WTC11 (cell line): ENCODE measurements at regions not wholly inside any gene's neighbourhood (a gene's known extent, or its start where the extent isn't known, plus 50 kb on each side); places are given as distances from the start of the nearest gene placed in this dataset.

Experiments
- ATAC-seq: fragments of 200-7000 bp; cut with Tn5 transposase; 2 replicates; pipeline ENCODE4 v1.10.0; 2021; ENCODE audit warnings: mild to moderate bottlenecking, moderate library complexity
- CTCF ChIA-PET: fragments of 300-600 bp; sonication (Branson Sonifier 250); formaldehyde crosslinking; loops from one replicate; lab custom pipeline; 2021; ENCODE audit warnings: antibody characterized with exemption; lab: Charles Lee
- POLR2A ChIA-PET: fragments of 350-600 bp; sonication (Branson Sonifier 250); formaldehyde crosslinking; loops from one replicate; lab custom pipeline; 2021; ENCODE audit warnings: antibody characterized with exemption; lab: Charles Lee
- DNase-seq: peaks from one replicate; pipeline ENCODE4 v3.0.0; 2021; ENCODE audit warnings: low spot score
- H3K27ac Mint-ChIP-seq: 2 replicates; pipeline ENCODE4 v1.8.0; 2021; ENCODE audit warnings: mixed read lengths
- H3K27me3 Mint-ChIP-seq: 2 replicates; pipeline ENCODE4 v1.8.0; 2021; ENCODE audit warnings: low read depth, mild to moderate bottlenecking, moderate library complexity, mixed read lengths
- H3K36me3 Mint-ChIP-seq: 2 replicates; pipeline ENCODE4 v1.8.0; 2021; ENCODE audit warnings: mixed read lengths
- H3K4me1 Mint-ChIP-seq: 2 replicates; pipeline ENCODE4 v1.8.0; 2022; ENCODE audit warnings: mixed read lengths
- H3K4me3 Mint-ChIP-seq: 2 replicates; pipeline ENCODE4 v1.8.0; 2021; ENCODE audit warnings: mild to moderate bottlenecking, moderate library complexity, mixed read lengths
- H3K9me3 Mint-ChIP-seq: 2 replicates; pipeline ENCODE4 v1.8.0; 2021; ENCODE audit warnings: mixed read lengths
- ATF1 ChIP-seq: sonication (generic); formaldehyde crosslinking; IDR thresholded peaks from 2 replicates; pipeline ENCODE4 v1.8.1; 2023; ENCODE audit warnings: mild to moderate bottlenecking, moderate library complexity, missing genetic modification reagents
- CBFB ChIP-seq: sonication (generic); formaldehyde crosslinking; IDR thresholded peaks from 2 replicates; pipeline ENCODE4 v1.8.1; 2022; ENCODE audit warnings: mild to moderate bottlenecking, low read depth, missing genetic modification reagents
- E2F1 ChIP-seq: sonication (generic); formaldehyde crosslinking; IDR thresholded peaks from 2 replicates; pipeline ENCODE4 v1.8.0; 2022; ENCODE audit warnings: mild to moderate bottlenecking, missing genetic modification reagents
- NR1H2 ChIP-seq: sonication (generic); formaldehyde crosslinking; IDR thresholded peaks from 2 replicates; pipeline ENCODE4 v1.9.0; 2021; ENCODE audit warnings: mild to moderate bottlenecking, moderate library complexity, missing genetic modification reagents
- SOX15 ChIP-seq: fragments of 250-450 bp; sonication (Bioruptor Pico); IDR thresholded peaks from 2 replicates; pipeline ENCODE4 v1.9.0; 2021; ENCODE audit warnings: mild to moderate bottlenecking
- SP1 ChIP-seq: sonication (generic); formaldehyde crosslinking; conservative IDR thresholded peaks from 2 replicates; pipeline ENCODE4 v1.8.1; 2022; ENCODE audit warnings: missing genetic modification reagents
- STAT6 ChIP-seq: sonication (generic); formaldehyde crosslinking; conservative IDR thresholded peaks from 2 replicates; pipeline ENCODE4 v1.8.1; 2023; ENCODE audit warnings: mild to moderate bottlenecking, low read depth, missing genetic modification reagents, moderate library complexity
- TEAD4 ChIP-seq: sonication (generic); formaldehyde crosslinking; IDR thresholded peaks from 2 replicates; pipeline ENCODE4 v1.8.0; 2022; ENCODE audit warnings: mild to moderate bottlenecking, missing genetic modification reagents
- TP53 ChIP-seq: sonication (generic); formaldehyde crosslinking; IDR thresholded peaks from 2 replicates; pipeline ENCODE4 v1.8.1; 2023; ENCODE audit warnings: mild to moderate bottlenecking, missing genetic modification reagents
- ZNF219 ChIP-seq: sonication (generic); formaldehyde crosslinking; IDR thresholded peaks from 2 replicates; pipeline ENCODE4 v1.8.0; 2023; ENCODE audit warnings: missing genetic modification reagents, mild to moderate bottlenecking, borderline replicate concordance
- TF ChIP-seq, protein P1 (sequence below): sonication (generic); formaldehyde crosslinking; IDR thresholded peaks from 2 replicates; pipeline ENCODE4 v1.8.0; 2022; ENCODE audit warnings: mild to moderate bottlenecking, missing genetic modification reagents
- TF ChIP-seq, protein P2 (sequence below): fragments of 200-600 bp; IDR thresholded peaks from 2 replicates; pipeline ENCODE4 v1.8.0; 2022; ENCODE audit warnings: antibody characterized with exemption
- TF ChIP-seq, protein P3 (sequence below): sonication (generic); formaldehyde crosslinking; IDR thresholded peaks from 2 replicates; pipeline ENCODE4 v1.8.1; 2023; ENCODE audit warnings: mild to moderate bottlenecking, moderate library complexity, missing genetic modification reagents
- TF ChIP-seq, protein P4 (sequence below): sonication (generic); formaldehyde crosslinking; IDR thresholded peaks from 2 replicates; pipeline ENCODE4 v1.8.1; 2022; ENCODE audit warnings: low read depth, mild to moderate bottlenecking, moderate library complexity, missing genetic modification reagents, borderline replicate concordance
- TF ChIP-seq, protein P5 (sequence below): fragments of 250-450 bp; sonication (Bioruptor Pico); IDR thresholded peaks from 2 replicates; pipeline ENCODE4 v1.9.0; 2021; ENCODE audit warnings: mild to moderate bottlenecking
- TF ChIP-seq, protein P6 (sequence below): sonication (generic); formaldehyde crosslinking; IDR thresholded peaks from 2 replicates; pipeline ENCODE4 v1.8.1; 2022; ENCODE audit warnings: low read depth, missing genetic modification reagents, borderline replicate concordance

- peaks cover 7% of the 10 kb centered on the region; the same call in 1 of the 2 replicates for H3K4me1 Mint-ChIP-seq
- POLR2A ChIA-PET: no interaction called here
- peaks cover 4% of the 10 kb centered on the region for H3K9me3 Mint-ChIP-seq
- no peak for ATAC-seq
- H3K27me3 Mint-ChIP-seq: peaks cover 16% of the 10 kb centered on the region
- CTCF ChIA-PET: interaction anchor here (1.8 to 4.7 kb wide), 3 partner anchors 18 to 161 kb away, joined by 5 to 90 read pairs (median 11); no protein-coding TSS in a partner anchor
- peaks cover 4% of the 10 kb centered on the region for H3K36me3 Mint-ChIP-seq
- H3K27ac Mint-ChIP-seq: no peak overlapping the region
- no peak overlapping the region for H3K4me3 Mint-ChIP-seq
- DNase-seq: no peak
- TF ChIP-seq E2F1 (CRISPR knock-in tag) (no peak), TEAD4 (no peak), TP53 (CRISPR knock-in tag) (no peak), NR1H2 (CRISPR knock-in tag) (no peak), CBFB (CRISPR knock-in tag) (no peak), ATF1 (no peak), SOX15 (no peak)
- TF ChIP-seq, protein P1, sequence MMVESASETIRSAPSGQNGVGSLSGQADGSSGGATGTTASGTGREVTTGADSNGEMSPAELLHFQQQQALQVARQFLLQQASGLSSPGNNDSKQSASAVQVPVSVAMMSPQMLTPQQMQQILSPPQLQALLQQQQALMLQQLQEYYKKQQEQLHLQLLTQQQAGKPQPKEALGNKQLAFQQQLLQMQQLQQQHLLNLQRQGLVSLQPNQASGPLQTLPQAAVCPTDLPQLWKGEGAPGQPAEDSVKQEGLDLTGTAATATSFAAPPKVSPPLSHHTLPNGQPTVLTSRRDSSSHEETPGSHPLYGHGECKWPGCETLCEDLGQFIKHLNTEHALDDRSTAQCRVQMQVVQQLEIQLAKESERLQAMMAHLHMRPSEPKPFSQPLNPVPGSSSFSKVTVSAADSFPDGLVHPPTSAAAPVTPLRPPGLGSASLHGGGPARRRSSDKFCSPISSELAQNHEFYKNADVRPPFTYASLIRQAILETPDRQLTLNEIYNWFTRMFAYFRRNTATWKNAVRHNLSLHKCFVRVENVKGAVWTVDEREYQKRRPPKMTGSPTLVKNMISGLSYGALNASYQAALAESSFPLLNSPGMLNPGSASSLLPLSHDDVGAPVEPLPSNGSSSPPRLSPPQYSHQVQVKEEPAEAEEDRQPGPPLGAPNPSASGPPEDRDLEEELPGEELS (CRISPR knock-in tag): no peak
These were observed 69.4 kb upstream of the CLMP start for GRCh38 chr11:123264431-123264780.

DNA sequence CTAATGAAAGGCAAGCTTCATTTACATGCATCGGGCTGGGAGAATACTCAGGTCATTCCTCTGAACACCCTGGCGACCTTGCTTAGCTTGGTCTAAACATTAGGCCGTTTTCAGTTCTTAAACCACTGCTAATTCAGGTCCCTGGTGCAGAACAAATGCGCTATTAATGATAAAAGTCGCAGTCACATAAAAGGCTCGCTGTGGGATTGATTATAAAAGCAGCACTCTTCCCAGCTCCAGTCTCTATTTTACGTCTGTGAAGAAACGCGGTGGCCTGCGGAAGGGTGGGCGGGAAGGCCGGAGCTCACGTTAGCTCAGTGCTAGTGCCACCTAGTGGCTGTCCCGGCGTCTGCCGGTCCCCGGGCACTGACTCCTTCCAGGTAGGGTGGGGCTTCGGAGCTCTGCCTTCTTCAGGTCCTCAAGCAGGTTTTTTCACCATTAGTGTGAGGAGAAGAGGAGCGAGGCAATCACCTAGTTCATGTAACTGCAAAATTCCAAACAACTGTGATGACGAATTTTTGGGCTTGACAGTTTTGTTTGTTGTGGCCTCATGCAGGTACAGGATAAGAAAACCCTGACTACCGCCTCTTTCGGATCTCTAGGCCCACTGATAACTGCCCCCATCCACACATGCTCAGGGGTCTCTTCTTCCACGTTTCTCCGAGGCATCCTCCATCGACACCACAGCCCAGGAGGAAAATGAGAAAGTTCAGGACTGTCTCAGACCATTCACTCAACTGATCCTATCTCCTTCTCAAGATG, 66.5 kb upstream of the CLMP start:
- H3K27ac Mint-ChIP-seq: no peak overlapping the region
- H3K9me3 Mint-ChIP-seq: peaks cover 26% of the 10 kb centered on the region
- peaks cover 33% of the 10 kb centered on the region for H3K27me3 Mint-ChIP-seq
- peaks cover 23% of the 10 kb centered on the region for H3K36me3 Mint-ChIP-seq
- peaks cover 7% of the 10 kb centered on the region; the same call in 1 of the 2 replicates for H3K4me1 Mint-ChIP-seq
- ChIA-PET CTCF (interaction anchor here (0.6 to 4.7 kb wide), 115 partner anchors 9 to 449 kb away, joined by 3 to 113 read pairs (median 5); partner anchors contain the start of genes BSX and HSPA8), POLR2A (interaction anchor here (1.0 to 1.4 kb wide), 3 partner anchors 15 to 76 kb away, joined by 3 to 5 read pairs (median 3); no protein-coding TSS in a partner anchor)
- DNase-seq: peak; percentile 93
- ATAC-seq: peak; percentile 98
- peak overlapping the region; percentile 44 for H3K4me3 Mint-ChIP-seq
- TF ChIP-seq ZNF219 (CRISPR knock-in tag): no peak
- TF ChIP-seq, protein P2, sequence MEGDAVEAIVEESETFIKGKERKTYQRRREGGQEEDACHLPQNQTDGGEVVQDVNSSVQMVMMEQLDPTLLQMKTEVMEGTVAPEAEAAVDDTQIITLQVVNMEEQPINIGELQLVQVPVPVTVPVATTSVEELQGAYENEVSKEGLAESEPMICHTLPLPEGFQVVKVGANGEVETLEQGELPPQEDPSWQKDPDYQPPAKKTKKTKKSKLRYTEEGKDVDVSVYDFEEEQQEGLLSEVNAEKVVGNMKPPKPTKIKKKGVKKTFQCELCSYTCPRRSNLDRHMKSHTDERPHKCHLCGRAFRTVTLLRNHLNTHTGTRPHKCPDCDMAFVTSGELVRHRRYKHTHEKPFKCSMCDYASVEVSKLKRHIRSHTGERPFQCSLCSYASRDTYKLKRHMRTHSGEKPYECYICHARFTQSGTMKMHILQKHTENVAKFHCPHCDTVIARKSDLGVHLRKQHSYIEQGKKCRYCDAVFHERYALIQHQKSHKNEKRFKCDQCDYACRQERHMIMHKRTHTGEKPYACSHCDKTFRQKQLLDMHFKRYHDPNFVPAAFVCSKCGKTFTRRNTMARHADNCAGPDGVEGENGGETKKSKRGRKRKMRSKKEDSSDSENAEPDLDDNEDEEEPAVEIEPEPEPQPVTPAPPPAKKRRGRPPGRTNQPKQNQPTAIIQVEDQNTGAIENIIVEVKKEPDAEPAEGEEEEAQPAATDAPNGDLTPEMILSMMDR: peak; percentile 87
- TF ChIP-seq, protein P3, sequence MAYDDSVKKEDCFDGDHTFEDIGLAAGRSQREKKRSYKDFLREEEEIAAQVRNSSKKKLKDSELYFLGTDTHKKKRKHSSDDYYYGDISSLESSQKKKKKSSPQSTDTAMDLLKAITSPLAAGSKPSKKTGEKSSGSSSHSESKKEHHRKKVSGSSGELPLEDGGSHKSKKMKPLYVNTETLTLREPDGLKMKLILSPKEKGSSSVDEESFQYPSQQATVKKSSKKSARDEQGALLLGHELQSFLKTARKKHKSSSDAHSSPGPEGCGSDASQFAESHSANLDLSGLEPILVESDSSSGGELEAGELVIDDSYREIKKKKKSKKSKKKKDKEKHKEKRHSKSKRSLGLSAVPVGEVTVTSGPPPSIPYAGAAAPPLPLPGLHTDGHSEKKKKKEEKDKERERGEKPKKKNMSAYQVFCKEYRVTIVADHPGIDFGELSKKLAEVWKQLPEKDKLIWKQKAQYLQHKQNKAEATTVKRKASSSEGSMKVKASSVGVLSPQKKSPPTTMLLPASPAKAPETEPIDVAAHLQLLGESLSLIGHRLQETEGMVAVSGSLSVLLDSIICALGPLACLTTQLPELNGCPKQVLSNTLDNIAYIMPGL (CRISPR knock-in tag): 0 out of 2 replicates have a peak, but pooled peaks have one; percentile 27
- TF ChIP-seq, protein P4, sequence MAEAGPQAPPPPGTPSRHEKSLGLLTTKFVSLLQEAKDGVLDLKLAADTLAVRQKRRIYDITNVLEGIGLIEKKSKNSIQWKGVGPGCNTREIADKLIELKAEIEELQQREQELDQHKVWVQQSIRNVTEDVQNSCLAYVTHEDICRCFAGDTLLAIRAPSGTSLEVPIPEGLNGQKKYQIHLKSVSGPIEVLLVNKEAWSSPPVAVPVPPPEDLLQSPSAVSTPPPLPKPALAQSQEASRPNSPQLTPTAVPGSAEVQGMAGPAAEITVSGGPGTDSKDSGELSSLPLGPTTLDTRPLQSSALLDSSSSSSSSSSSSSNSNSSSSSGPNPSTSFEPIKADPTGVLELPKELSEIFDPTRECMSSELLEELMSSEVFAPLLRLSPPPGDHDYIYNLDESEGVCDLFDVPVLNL (CRISPR knock-in tag): no peak
- TF ChIP-seq SP1: 0 out of 2 replicates have a peak, but pooled peaks have one; percentile 39
- no peak for TF ChIP-seq E2F1 (CRISPR knock-in tag)
- no peak for TF ChIP-seq STAT6 (CRISPR knock-in tag)
- TF ChIP-seq, protein P5, sequence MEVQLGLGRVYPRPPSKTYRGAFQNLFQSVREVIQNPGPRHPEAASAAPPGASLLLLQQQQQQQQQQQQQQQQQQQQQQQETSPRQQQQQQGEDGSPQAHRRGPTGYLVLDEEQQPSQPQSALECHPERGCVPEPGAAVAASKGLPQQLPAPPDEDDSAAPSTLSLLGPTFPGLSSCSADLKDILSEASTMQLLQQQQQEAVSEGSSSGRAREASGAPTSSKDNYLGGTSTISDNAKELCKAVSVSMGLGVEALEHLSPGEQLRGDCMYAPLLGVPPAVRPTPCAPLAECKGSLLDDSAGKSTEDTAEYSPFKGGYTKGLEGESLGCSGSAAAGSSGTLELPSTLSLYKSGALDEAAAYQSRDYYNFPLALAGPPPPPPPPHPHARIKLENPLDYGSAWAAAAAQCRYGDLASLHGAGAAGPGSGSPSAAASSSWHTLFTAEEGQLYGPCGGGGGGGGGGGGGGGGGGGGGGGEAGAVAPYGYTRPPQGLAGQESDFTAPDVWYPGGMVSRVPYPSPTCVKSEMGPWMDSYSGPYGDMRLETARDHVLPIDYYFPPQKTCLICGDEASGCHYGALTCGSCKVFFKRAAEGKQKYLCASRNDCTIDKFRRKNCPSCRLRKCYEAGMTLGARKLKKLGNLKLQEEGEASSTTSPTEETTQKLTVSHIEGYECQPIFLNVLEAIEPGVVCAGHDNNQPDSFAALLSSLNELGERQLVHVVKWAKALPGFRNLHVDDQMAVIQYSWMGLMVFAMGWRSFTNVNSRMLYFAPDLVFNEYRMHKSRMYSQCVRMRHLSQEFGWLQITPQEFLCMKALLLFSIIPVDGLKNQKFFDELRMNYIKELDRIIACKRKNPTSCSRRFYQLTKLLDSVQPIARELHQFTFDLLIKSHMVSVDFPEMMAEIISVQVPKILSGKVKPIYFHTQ: no peak
- TF ChIP-seq, protein P6, sequence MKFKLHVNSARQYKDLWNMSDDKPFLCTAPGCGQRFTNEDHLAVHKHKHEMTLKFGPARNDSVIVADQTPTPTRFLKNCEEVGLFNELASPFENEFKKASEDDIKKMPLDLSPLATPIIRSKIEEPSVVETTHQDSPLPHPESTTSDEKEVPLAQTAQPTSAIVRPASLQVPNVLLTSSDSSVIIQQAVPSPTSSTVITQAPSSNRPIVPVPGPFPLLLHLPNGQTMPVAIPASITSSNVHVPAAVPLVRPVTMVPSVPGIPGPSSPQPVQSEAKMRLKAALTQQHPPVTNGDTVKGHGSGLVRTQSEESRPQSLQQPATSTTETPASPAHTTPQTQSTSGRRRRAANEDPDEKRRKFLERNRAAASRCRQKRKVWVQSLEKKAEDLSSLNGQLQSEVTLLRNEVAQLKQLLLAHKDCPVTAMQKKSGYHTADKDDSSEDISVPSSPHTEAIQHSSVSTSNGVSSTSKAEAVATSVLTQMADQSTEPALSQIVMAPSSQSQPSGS (CRISPR knock-in tag): no peak
